Activated CD8-positive, alpha-beta T cell treated with anti-CD3 and anti-CD28 coated beads for 36 hours (primary cell): ENCODE measurements at regions not wholly inside any gene's neighbourhood (a gene's known extent, or its start where the extent isn't known, plus 50 kb on each side); places are given as distances from the start of the nearest gene placed in this dataset.

Experiments
- ATAC-seq: fragments of 200-7000 bp; cut with Tn5 transposase; one replicate; pipeline ENCODE4 v1.10.0; 2021; ENCODE audit warnings: mild to moderate bottlenecking, moderate library complexity
- CTCF ChIA-PET: fragments of 350-600 bp; sonication (Branson Sonifier 250); formaldehyde crosslinking; loops from one replicate; lab custom pipeline; 2021; ENCODE audit warnings: antibody characterized with exemption; lab: Charles Lee
- POLR2A ChIA-PET: fragments of 350-600 bp; sonication (Branson Sonifier 250); formaldehyde crosslinking; loops from one replicate; lab custom pipeline; 2021; ENCODE audit warnings: antibody characterized with exemption; lab: Charles Lee
- DNase-seq: peaks from one replicate; pipeline ENCODE4 v3.0.0-alpha.2; 2020
- H3K27ac Mint-ChIP-seq: one replicate; pipeline ENCODE4 v1.8.0; 2021; ENCODE audit warnings: mild to moderate bottlenecking, mixed read lengths
- H3K27me3 Mint-ChIP-seq: one replicate; pipeline ENCODE4 v1.8.0; 2021; ENCODE audit warnings: mixed read lengths
- H3K36me3 Mint-ChIP-seq: one replicate; pipeline ENCODE4 v1.8.0; 2021; ENCODE audit warnings: low read depth, mixed read lengths
- H3K4me1 Mint-ChIP-seq: one replicate; pipeline ENCODE4 v1.8.0; 2021; ENCODE audit warnings: low read depth, mixed read lengths
- H3K4me3 Mint-ChIP-seq: one replicate; pipeline ENCODE4 v1.8.0; 2021; ENCODE audit warnings: mild to moderate bottlenecking, moderate library complexity, mixed read lengths
- H3K9me3 Mint-ChIP-seq: one replicate; pipeline ENCODE4 v1.8.0; 2021; ENCODE audit warnings: mixed read lengths
- CTCF ChIP-seq: fragments of 200-600 bp; IDR thresholded peaks from one replicate; pipeline ENCODE4 v1.8.0; 2022; ENCODE audit warnings: antibody characterized with exemption, mild to moderate bottlenecking
- intact Hi-C: fragments of 100-400 bp; cut with micrococcal nuclease; formaldehyde crosslinking; loops from one replicate; pipeline ENCODE4 v1.10.0; 2022

- H3K9me3 Mint-ChIP-seq, result no peaks in the 10 kb centered on the region
- H3K4me3 Mint-ChIP-seq, result no peak overlapping the region
- intact Hi-C loops, result no loop called here
- no peak for DNase-seq
- no peak for ATAC-seq
- CTCF ChIA-PET, result interaction anchor here (1.0 kb wide), 1 partner anchor 1011 kb away, joined by 3 read pairs; no protein-coding TSS in a partner anchor
- H3K27ac Mint-ChIP-seq, result no peak overlapping the region
- no peaks in the 10 kb centered on the region for H3K27me3 Mint-ChIP-seq
- POLR2A ChIA-PET, result no interaction called here
- no peak for TF ChIP-seq CTCF
- H3K4me1 Mint-ChIP-seq, result no peaks in the 10 kb centered on the region
- H3K36me3 Mint-ChIP-seq, result no peaks in the 10 kb centered on the region
Measured at GRCh38 chr18:24885276-24885675, 424.8 kb downstream of the HRH4 start.

GRCh38 chr18:24894880-24895279 is 434.4 kb downstream of the HRH4 start:
- Mint-ChIP-seq H3K9me3 (peaks cover under 1% of the 10 kb centered on the region), H3K27me3 (peaks cover 8% of the 10 kb centered on the region), H3K27ac (no peak overlapping the region), H3K4me1 (no peaks in the 10 kb centered on the region), H3K4me3 (no peak overlapping the region), H3K36me3 (no peaks in the 10 kb centered on the region)
- intact Hi-C loops, result no loop called here
- TF ChIP-seq CTCF, result no peak
- POLR2A ChIA-PET, result no interaction called here
- DNase-seq (no peak), ATAC-seq (no peak)
- CTCF ChIA-PET, result no interaction called here

GRCh38 chr18:24897461-24897860 is 437.0 kb downstream of the HRH4 start:
- ATAC-seq, result no peak
- Mint-ChIP-seq H3K27me3 (peaks cover 8% of the 10 kb centered on the region), H3K9me3 (peaks cover 6% of the 10 kb centered on the region), H3K4me3 (no peak overlapping the region), H3K36me3 (no peaks in the 10 kb centered on the region), H3K4me1 (no peaks in the 10 kb centered on the region), H3K27ac (no peak overlapping the region)
- no peak for TF ChIP-seq CTCF
- ChIA-PET CTCF (no interaction called here), POLR2A (no interaction called here)
- DNase-seq, result no peak
- intact Hi-C loops, result no loop called here

GRCh38 chr18:24910221-24910620 is 441.7 kb downstream of the ZNF521 start:
- Mint-ChIP-seq H3K27me3 (no peaks in the 10 kb centered on the region), H3K27ac (no peak overlapping the region), H3K4me3 (no peak overlapping the region), H3K36me3 (no peaks in the 10 kb centered on the region), H3K4me1 (no peaks in the 10 kb centered on the region), H3K9me3 (peaks cover 2% of the 10 kb centered on the region)
- DNase-seq (no peak), ATAC-seq (no peak)
- intact Hi-C loops, result no loop called here
- ChIA-PET CTCF (no interaction called here), POLR2A (no interaction called here)
- TF ChIP-seq CTCF, result no peak

- Mint-ChIP-seq H3K27me3 (no peaks in the 10 kb centered on the region), H3K9me3 (no peaks in the 10 kb centered on the region), H3K4me1 (no peaks in the 10 kb centered on the region), H3K4me3 (no peak overlapping the region), H3K36me3 (no peaks in the 10 kb centered on the region), H3K27ac (no peak overlapping the region)
- intact Hi-C loops, result no loop called here
- DNase-seq, result no peak
- TF ChIP-seq CTCF, result no peak
- CTCF ChIA-PET, result no interaction called here
- no peak for ATAC-seq
- POLR2A ChIA-PET, result no interaction called here
Measured at GRCh38 chr18:24913507-24914170, 438.3 kb downstream of the ZNF521 start.
